Mucosa of descending colon (tissue), 3 donors: ENCODE measurements at regions not wholly inside any gene's neighbourhood (a gene's known extent, or its start where the extent isn't known, plus 50 kb on each side); places are given as distances from the start of the nearest gene placed in this dataset.
"Not testable (repeated sequence)": the region's sequence is repeated elsewhere in the genome, so short reads cannot be mapped to it uniquely, and the experiment has no call there.

Experiments used
- ATAC-seq: fragments of 200-7000 bp; cut with Tn5 transposase; one replicate; pipeline ENCODE4 v1.9.1; 2020; ENCODE audit warnings: mild to moderate bottlenecking, moderate library complexity
- DNase-seq, 3 donors: peaks; one replicate each; pipeline ENCODE4 v3.0.0-alpha.2; 2020
- H3K36me3 ChIP-seq: fragments of 200-600 bp; one replicate; pipeline ENCODE4 v1.8.0; 2021; ENCODE audit warnings: low read depth, mild to moderate bottlenecking
- H3K4me1 ChIP-seq: fragments of 200-600 bp; one replicate; pipeline ENCODE4 v1.8.0; 2021; ENCODE audit warnings: low read depth, mild to moderate bottlenecking
- H3K4me3 ChIP-seq: fragments of 200-600 bp; one replicate; pipeline ENCODE4 v1.8.0; 2021; ENCODE audit warnings: mild to moderate bottlenecking
- H3K9me3 ChIP-seq: fragments of 200-600 bp; one replicate; pipeline ENCODE4 v1.8.0; 2021; ENCODE audit warnings: mild to moderate bottlenecking
- CTCF ChIP-seq: fragments of 200-600 bp; IDR thresholded peaks from one replicate; pipeline ENCODE4 v1.8.0; 2022; ENCODE audit warnings: antibody characterized with exemption, mild to moderate bottlenecking
- intact Hi-C, 2 donors: fragments of 100-400 bp; cut with DNase I in 1 of 2; cut with micrococcal nuclease in 1 of 2; formaldehyde crosslinking; loops; one replicate each; pipeline versions ENCODE4 v1.11.0 to v1.11.1; 2022; cut with DNase I, micrococcal nuclease
- donor health status: DM: no; HTN: no; CAD: no; lungs with moderate emphysema.
- donor health status: DM: no; HTN: no; CAD: no.
- donor health status: DM: no; HTN: yes; CAD: no.

GRCh38 chr13:56586976-56587375 is 553.7 kb upstream of the PRR20A start:
- TF ChIP-seq CTCF: no peak
- no peak overlapping the region for H3K4me3 ChIP-seq
- H3K36me3 ChIP-seq: no peaks in the 10 kb centered on the region
- H3K9me3 ChIP-seq: peaks cover 32% of the 10 kb centered on the region
- intact Hi-C loops: no loop called here
- ATAC-seq (no peak), DNase-seq (no peak)
- no peaks in the 10 kb centered on the region for H3K4me1 ChIP-seq

GRCh38 chr13:56615572-56615971 is 525.1 kb upstream of the PRR20A start:
- Histone ChIP-seq H3K36me3 (no peaks in the 10 kb centered on the region), H3K9me3 (peaks cover 33% of the 10 kb centered on the region), H3K4me1 (no peaks in the 10 kb centered on the region), H3K4me3 (no peak overlapping the region)
- no peak for DNase-seq
- ATAC-seq: no peak
- intact Hi-C loops: no loop called here
- no peak for TF ChIP-seq CTCF

- no peaks in the 10 kb centered on the region for H3K4me1 ChIP-seq
- H3K9me3 ChIP-seq: peaks cover 46% of the 10 kb centered on the region
- H3K4me3 ChIP-seq: no peak overlapping the region
- no peak for TF ChIP-seq CTCF
- no peaks in the 10 kb centered on the region for H3K36me3 ChIP-seq
- intact Hi-C loops: no loop called here
- DNase-seq (no peak), ATAC-seq (no peak)
Measured at GRCh38 chr13:56622840-56623239, 517.9 kb upstream of the PRR20A start.

- H3K36me3 ChIP-seq, DNase-seq: not testable (repeated sequence)
- H3K9me3 ChIP-seq: peaks cover 62% of the 10 kb centered on the region
Measured at GRCh38 chr13:56628886-56629285, 511.8 kb upstream of the PRR20A start.

GRCh38 chr13:56631060-56631459 is 509.7 kb upstream of the PRR20A start:
- peaks cover 60% of the 10 kb centered on the region for H3K9me3 ChIP-seq
- intact Hi-C loops, H3K4me1 ChIP-seq, H3K36me3 ChIP-seq, DNase-seq, ATAC-seq, H3K4me3 ChIP-seq: not testable (repeated sequence)

More at GRCh38 chr13:56628886-56629285, 511.8 kb upstream of the PRR20A start:
- H3K4me3 ChIP-seq, ATAC-seq, H3K4me1 ChIP-seq, intact Hi-C loops: not testable (repeated sequence)

- intact Hi-C loops: no loop called here
- TF ChIP-seq CTCF: no peak
- ATAC-seq: no peak
- no peak for DNase-seq
- Histone ChIP-seq H3K9me3 (peaks cover 23% of the 10 kb centered on the region), H3K4me3 (no peak overlapping the region), H3K36me3 (no peaks in the 10 kb centered on the region), H3K4me1 (no peaks in the 10 kb centered on the region)
Measured at GRCh38 chr13:56653043-56653442, 487.7 kb upstream of the PRR20A start.

GRCh38 chr13:56659041-56659471 is 481.7 kb upstream of the PRR20A start:
- peak in 1 of 3 donors; percentile 44 for DNase-seq
- H3K36me3 ChIP-seq: no peaks in the 10 kb centered on the region
- no peaks in the 10 kb centered on the region for H3K4me1 ChIP-seq
- H3K4me3 ChIP-seq: no peak overlapping the region
- peaks cover 44% of the 10 kb centered on the region for H3K9me3 ChIP-seq
- intact Hi-C loops: no loop called here
- TF ChIP-seq CTCF: no peak
- ATAC-seq: no peak
